ENCODE measurements at regions not wholly inside any gene's neighbourhood (a gene's known extent, or its start where the extent isn't known, plus 50 kb on each side); places are given as distances from the start of the nearest gene placed in this dataset.

DNA sequence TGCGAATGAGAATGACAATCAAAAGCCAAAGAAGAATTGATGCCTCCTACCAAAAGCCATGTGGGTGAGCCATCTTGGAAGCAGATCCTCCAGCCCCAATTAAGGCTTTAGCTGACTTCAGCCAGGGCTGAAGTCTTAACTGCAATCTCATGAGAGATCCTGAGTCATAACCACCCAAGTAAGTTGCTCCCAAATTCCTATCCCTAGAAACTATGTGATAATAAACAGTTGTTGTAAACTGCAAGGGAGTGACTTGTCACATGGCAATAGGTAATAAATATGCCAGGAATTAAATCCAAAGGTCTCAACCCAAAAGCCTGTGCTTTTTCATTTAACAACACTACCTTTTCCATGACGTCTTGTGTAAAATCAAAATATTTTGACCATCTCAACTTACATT, 154.2 kb upstream of the TBL1X start:
- H3K27ac ChIP-seq, result no peak overlapping the region
- no peaks in the 10 kb centered on the region for H3K9me3 ChIP-seq
- intact Hi-C loops (cut with DNase I; ENCODE audit: low total_unique reads), result no loop called here
- H3K4me3 ChIP-seq, result no peak overlapping the region
- H3K36me3 ChIP-seq, result no peaks in the 10 kb centered on the region
- TF ChIP-seq POLR2AphosphoS5 (IDR thresholded peaks at IDR 0.05), result no peak
- no peaks in the 10 kb centered on the region for H3K27me3 ChIP-seq (replicated peaks in 1 of 7)
- WGBS, 5 donors, result 89 to 98% (median 92%) methylated on average over 2 of the region's 2 CpGs
- no peak for DNase-seq
- no peaks in the 10 kb centered on the region for H3K4me1 ChIP-seq

DNA sequence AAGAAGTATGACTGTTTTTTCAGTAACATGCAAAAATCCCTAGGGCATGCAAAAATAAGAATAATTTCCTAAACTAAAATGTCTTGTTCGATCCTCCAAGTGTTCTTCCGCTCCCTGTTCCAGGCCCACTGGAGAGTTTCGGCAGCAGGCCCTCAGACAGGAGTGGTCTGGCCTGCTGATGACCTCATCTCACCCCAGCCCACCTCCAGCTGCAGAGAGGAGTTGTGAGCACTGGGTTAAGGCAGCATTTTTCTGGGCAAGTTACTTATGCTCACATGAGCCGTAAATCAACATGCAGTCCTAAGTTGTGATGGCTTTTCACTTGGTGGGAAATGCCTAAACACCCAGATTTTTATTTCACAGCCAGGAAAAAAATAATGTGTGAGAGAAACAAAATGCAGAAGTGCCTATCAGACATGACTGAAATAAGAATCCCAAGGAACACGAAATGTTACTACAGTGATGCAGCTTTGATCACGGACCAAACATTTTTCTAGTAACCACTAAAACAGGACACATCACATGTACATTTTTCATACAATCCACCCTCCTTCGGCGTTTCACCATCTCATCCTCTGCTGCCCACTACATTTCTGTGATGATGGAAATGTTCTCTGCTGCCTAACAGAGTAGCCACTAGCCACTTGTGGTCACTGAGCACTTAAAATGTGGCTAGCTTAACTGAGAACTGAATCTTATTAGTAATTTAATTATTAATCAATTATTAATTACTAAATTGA, 153.3 kb upstream of the TBL1X start:
- H3K4me3 ChIP-seq, result no peak overlapping the region
- intact Hi-C loops (cut with DNase I; ENCODE audit: low total_unique reads), result no loop called here
- WGBS, 5 donors, result 80 to 90% (median 85%) methylated on average over 8 of the region's 8 CpGs
- TF ChIP-seq POLR2A (IDR thresholded peaks at IDR 0.05), result no peak
- TF ChIP-seq, protein P1, sequence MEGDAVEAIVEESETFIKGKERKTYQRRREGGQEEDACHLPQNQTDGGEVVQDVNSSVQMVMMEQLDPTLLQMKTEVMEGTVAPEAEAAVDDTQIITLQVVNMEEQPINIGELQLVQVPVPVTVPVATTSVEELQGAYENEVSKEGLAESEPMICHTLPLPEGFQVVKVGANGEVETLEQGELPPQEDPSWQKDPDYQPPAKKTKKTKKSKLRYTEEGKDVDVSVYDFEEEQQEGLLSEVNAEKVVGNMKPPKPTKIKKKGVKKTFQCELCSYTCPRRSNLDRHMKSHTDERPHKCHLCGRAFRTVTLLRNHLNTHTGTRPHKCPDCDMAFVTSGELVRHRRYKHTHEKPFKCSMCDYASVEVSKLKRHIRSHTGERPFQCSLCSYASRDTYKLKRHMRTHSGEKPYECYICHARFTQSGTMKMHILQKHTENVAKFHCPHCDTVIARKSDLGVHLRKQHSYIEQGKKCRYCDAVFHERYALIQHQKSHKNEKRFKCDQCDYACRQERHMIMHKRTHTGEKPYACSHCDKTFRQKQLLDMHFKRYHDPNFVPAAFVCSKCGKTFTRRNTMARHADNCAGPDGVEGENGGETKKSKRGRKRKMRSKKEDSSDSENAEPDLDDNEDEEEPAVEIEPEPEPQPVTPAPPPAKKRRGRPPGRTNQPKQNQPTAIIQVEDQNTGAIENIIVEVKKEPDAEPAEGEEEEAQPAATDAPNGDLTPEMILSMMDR (IDR thresholded peaks at IDR 0.05 in 8 of 11, conservative IDR thresholded peaks at IDR 0.05 in 3 of 11), result no peak
- H3K27me3 ChIP-seq (replicated peaks in 1 of 7), result no peaks in the 10 kb centered on the region
- H3K36me3 ChIP-seq, result no peaks in the 10 kb centered on the region
- no peaks in the 10 kb centered on the region for H3K9me3 ChIP-seq
- DNase-seq, result no peak
- H3K4me1 ChIP-seq, result no peaks in the 10 kb centered on the region
- no peak overlapping the region for H3K27ac ChIP-seq

DNA sequence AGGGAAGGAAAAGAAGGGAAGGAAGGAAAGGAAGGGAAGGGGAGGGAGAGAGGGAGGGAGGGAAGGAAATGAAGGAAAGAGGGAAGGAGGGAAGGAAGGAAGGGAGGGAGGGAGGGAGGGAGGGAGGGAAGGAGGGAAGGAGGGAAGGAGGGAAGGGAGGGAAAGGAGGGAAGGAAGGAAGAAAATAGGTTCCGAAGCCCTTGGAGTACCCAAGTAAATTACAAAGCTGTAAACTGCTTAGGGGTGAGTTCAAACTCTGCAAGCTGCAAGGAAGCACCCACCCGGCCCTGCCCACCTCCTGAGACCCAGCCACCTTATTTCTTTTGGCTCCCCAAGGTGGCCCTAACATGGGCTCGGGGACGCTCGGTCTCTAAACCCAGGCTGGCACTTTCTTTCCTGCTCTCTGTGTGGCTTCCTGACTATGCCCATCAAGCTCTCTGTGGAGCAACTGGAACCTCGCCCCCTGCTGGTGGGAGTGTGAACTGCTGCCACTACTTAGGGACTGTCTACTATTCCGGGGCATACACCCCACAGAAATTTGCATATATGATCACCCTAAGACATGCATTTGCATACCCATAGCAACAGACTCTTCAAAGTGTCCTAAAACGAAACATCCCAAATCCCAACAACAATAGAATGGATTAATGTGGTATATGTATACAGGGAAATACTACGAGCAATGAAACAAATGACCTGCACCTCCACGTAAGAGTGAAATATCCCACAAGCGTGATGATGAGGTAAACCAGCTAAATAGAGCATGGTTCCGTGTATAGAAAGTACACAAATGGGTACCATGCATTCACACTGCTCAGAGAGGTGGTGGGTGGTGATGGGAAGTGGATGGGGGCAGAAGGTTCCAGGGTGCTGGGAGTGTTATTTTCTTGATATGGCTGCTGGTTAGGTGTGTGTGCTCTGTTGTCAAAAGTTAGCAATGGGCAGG, 151.7 kb upstream of the TBL1X start:
- Histone ChIP-seq H3K9me3 (no peaks in the 10 kb centered on the region), H3K36me3 (no peaks in the 10 kb centered on the region), H3K4me1 (peaks cover 0 to 15% (median 4%) of the 10 kb centered on the region in 6 donors), H3K27me3 (replicated peaks in 1 of 7) (no peaks in the 10 kb centered on the region), H3K27ac (no peak overlapping the region), H3K4me3 (peak overlapping the region in 1 of 8 donors; percentile 3)
- 54 to 81% (median 72%) methylated on average over 11 to 12 of the region's 12 CpGs for WGBS, 5 donors
- DNase-seq, result peak; percentile 92
- no peak for TF ChIP-seq POLR2AphosphoS5 (IDR thresholded peaks at IDR 0.05)
- no peak for TF ChIP-seq POLR2A (IDR thresholded peaks at IDR 0.05)
- TF ChIP-seq, protein P1 (IDR thresholded peaks at IDR 0.05 in 8 of 11, conservative IDR thresholded peaks at IDR 0.05 in 3 of 11), result peak; percentile 26 to 84 (median 69)
- intact Hi-C loops (cut with DNase I; ENCODE audit: low total_unique reads), result no loop called here

DNA sequence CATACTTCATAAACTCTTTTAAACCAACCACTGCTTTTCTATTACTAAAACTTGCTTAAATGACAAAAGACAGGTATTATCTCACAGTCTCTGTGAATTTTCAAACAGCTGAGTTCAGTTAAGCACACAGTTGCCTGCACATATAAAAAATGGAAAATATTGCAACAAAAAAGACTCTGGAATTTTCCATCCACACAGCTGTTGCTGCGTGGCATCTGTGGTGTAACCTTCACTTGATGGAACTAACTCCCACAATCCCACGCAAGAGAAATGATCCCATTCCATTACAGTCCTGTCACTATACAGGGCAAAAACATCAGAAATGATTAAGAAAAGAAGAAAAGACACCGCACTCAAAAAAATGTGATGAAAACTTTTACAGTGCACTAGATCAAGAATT, 149.8 kb upstream of the TBL1X start:
- 75 to 88% (median 80%) methylated on average over 3 of the region's 3 CpGs for WGBS, 5 donors

More for the DNA sequence above, 149.8 kb upstream of the TBL1X start:
- Histone ChIP-seq H3K4me1 (peaks cover 0 to 21% (median 8%) of the 10 kb centered on the region in 6 donors), H3K9me3 (no peaks in the 10 kb centered on the region), H3K27me3 (replicated peaks in 1 of 7) (no peaks in the 10 kb centered on the region), H3K36me3 (no peaks in the 10 kb centered on the region), H3K27ac (no peak overlapping the region), H3K4me3 (no peak overlapping the region)
- no peak for TF ChIP-seq POLR2A (IDR thresholded peaks at IDR 0.05)
- TF ChIP-seq, protein P1 (IDR thresholded peaks at IDR 0.05 in 8 of 11, conservative IDR thresholded peaks at IDR 0.05 in 3 of 11), result no peak
- TF ChIP-seq POLR2AphosphoS5 (IDR thresholded peaks at IDR 0.05), result no peak
- no peak for DNase-seq
- intact Hi-C loops (cut with DNase I; ENCODE audit: low total_unique reads), result no loop called here
